ENCODE measurements at regions not wholly inside any gene's neighbourhood (a gene's known extent, or its start where the extent isn't known, plus 50 kb on each side); places are given as distances from the start of the nearest gene placed in this dataset.

DNA sequence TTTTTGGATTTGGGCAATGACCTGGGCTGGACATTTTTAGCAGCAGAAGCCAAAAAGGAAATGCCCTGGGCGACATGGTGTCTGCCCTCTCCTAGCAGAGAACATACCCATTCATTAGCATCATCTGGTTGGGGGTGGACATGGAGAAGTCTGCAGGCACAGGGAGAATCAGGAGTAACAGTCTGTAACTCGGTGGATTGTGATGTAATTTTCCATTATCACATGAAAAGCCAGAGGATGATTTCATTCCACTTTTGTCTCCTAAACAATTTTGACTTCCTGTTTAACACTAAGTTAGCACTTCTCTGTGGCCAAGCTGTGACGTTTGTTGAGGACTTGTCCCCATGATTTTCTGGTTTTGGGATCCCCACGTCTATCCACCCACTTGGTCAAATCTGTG is 153.8 kb upstream of the HABP2 start:
- Histone ChIP-seq H3K9me3 (replicated peaks; ENCODE audit: insufficient read depth, low read length) (no peaks in the 10 kb centered on the region), H3K4me2 (ENCODE audit: low read depth, low read length) (no peak overlapping the region), H3K9ac (ENCODE audit: low read length) (no peak overlapping the region), H3K27ac (ENCODE audit: low read length) (no peak overlapping the region), H3K27me3 (replicated peaks; ENCODE audit: insufficient read depth, low read length) (no peaks in the 10 kb centered on the region), H3F3A (ENCODE audit: insufficient read depth, low read length) (no peaks in the 10 kb centered on the region), H3K4me3 (ENCODE audit: low read length) (no peak overlapping the region), H3K79me2 (ENCODE audit: low read length) (no peaks in the 10 kb centered on the region), H3K4me1 (ENCODE audit: low read length) (no peaks in the 10 kb centered on the region), H3K9me2 (replicated peaks; ENCODE audit: insufficient read depth, low read length) (no peaks in the 10 kb centered on the region), H3K36me3 (replicated peaks; ENCODE audit: insufficient read depth, low read length) (no peaks in the 10 kb centered on the region), H4K20me1 (ENCODE audit: insufficient read depth, low read length) (no peaks in the 10 kb centered on the region), H2AFZ (ENCODE audit: low read length) (no peak overlapping the region)
- DNase-seq, result no peak
- TF ChIP-seq, protein P1, sequence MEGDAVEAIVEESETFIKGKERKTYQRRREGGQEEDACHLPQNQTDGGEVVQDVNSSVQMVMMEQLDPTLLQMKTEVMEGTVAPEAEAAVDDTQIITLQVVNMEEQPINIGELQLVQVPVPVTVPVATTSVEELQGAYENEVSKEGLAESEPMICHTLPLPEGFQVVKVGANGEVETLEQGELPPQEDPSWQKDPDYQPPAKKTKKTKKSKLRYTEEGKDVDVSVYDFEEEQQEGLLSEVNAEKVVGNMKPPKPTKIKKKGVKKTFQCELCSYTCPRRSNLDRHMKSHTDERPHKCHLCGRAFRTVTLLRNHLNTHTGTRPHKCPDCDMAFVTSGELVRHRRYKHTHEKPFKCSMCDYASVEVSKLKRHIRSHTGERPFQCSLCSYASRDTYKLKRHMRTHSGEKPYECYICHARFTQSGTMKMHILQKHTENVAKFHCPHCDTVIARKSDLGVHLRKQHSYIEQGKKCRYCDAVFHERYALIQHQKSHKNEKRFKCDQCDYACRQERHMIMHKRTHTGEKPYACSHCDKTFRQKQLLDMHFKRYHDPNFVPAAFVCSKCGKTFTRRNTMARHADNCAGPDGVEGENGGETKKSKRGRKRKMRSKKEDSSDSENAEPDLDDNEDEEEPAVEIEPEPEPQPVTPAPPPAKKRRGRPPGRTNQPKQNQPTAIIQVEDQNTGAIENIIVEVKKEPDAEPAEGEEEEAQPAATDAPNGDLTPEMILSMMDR (IDR thresholded peaks at IDR 0.05; ENCODE audit: low read length), result no peak
- TF ChIP-seq EZH2 (optimal IDR thresholded peaks at IDR 0.05; ENCODE audit: low read depth, low read length), result no peak
- TF ChIP-seq EZH2phosphoT487 (IDR thresholded peaks at IDR 0.05; ENCODE audit: low read length), result no peak

- no peak overlapping the region for H3K27ac ChIP-seq (ENCODE audit: low read length)
- no peaks in the 10 kb centered on the region for H3K79me2 ChIP-seq (ENCODE audit: low read length)
- no peak overlapping the region for H3K9ac ChIP-seq (ENCODE audit: low read length)
- H4K20me1 ChIP-seq (ENCODE audit: insufficient read depth, low read length), result no peaks in the 10 kb centered on the region
- H3K4me1 ChIP-seq (ENCODE audit: low read length), result no peaks in the 10 kb centered on the region
- no peak overlapping the region for H2AFZ ChIP-seq (ENCODE audit: low read length)
- no peaks in the 10 kb centered on the region for H3K9me3 ChIP-seq (replicated peaks; ENCODE audit: insufficient read depth, low read length)
- no peak for DNase-seq
- no peak overlapping the region for H3K4me3 ChIP-seq (ENCODE audit: low read length)
- H3K4me2 ChIP-seq (ENCODE audit: low read depth, low read length), result no peak overlapping the region
- TF ChIP-seq, protein P1 (IDR thresholded peaks at IDR 0.05; ENCODE audit: low read length), result no peak
- TF ChIP-seq EZH2 (optimal IDR thresholded peaks at IDR 0.05; ENCODE audit: low read depth, low read length) (no peak), EZH2phosphoT487 (IDR thresholded peaks at IDR 0.05; ENCODE audit: low read length) (no peak)
- H3K27me3 ChIP-seq (replicated peaks; ENCODE audit: insufficient read depth, low read length), result no peaks in the 10 kb centered on the region
- no peaks in the 10 kb centered on the region for H3F3A ChIP-seq (ENCODE audit: insufficient read depth, low read length)
- no peaks in the 10 kb centered on the region for H3K9me2 ChIP-seq (replicated peaks; ENCODE audit: insufficient read depth, low read length)
- no peaks in the 10 kb centered on the region for H3K36me3 ChIP-seq (replicated peaks; ENCODE audit: insufficient read depth, low read length)
These were observed 150.3 kb upstream of the HABP2 start for GRCh38 chr10:113402602-113403001.

GRCh38 chr10:113407218-113407617 is 145.6 kb upstream of the HABP2 start:
- Histone ChIP-seq H3K4me3 (ENCODE audit: low read length) (no peak overlapping the region), H3K9ac (ENCODE audit: low read length) (no peak overlapping the region), H2AFZ (ENCODE audit: low read length) (no peak overlapping the region), H3K36me3 (replicated peaks; ENCODE audit: insufficient read depth, low read length) (no peaks in the 10 kb centered on the region), H3K27ac (ENCODE audit: low read length) (no peak overlapping the region), H3K27me3 (replicated peaks; ENCODE audit: insufficient read depth, low read length) (no peaks in the 10 kb centered on the region), H3K4me2 (ENCODE audit: low read depth, low read length) (no peak overlapping the region), H3K79me2 (ENCODE audit: low read length) (no peaks in the 10 kb centered on the region), H3K4me1 (ENCODE audit: low read length) (no peaks in the 10 kb centered on the region), H3K9me3 (replicated peaks; ENCODE audit: insufficient read depth, low read length) (no peaks in the 10 kb centered on the region), H3K9me2 (replicated peaks; ENCODE audit: insufficient read depth, low read length) (no peaks in the 10 kb centered on the region), H3F3A (ENCODE audit: insufficient read depth, low read length) (no peaks in the 10 kb centered on the region), H4K20me1 (ENCODE audit: insufficient read depth, low read length) (no peaks in the 10 kb centered on the region)
- TF ChIP-seq, protein P1 (IDR thresholded peaks at IDR 0.05; ENCODE audit: low read length), result no peak
- TF ChIP-seq EZH2 (optimal IDR thresholded peaks at IDR 0.05; ENCODE audit: low read depth, low read length), result no peak
- no peak for TF ChIP-seq EZH2phosphoT487 (IDR thresholded peaks at IDR 0.05; ENCODE audit: low read length)
- DNase-seq, result no peak

All from MM.1S (cell line).